Lung microvascular endothelial cell (primary cell): ENCODE measurements at regions not wholly inside any gene's neighbourhood (a gene's known extent, or its start where the extent isn't known, plus 50 kb on each side); places are given as distances from the start of the nearest gene placed in this dataset.

Source experiments
- DNase-seq, 2 donors: peaks; one replicate each; pipeline versions ENCODE4 v3.0.0 to v3.0.0-alpha.2; 2010; ENCODE audit warnings: low read depth in 2 of 2

- no peak for DNase-seq
These were observed 311.0 kb downstream of the GABRB2 start for GRCh38 chr5:161235569-161235968.

DNA sequence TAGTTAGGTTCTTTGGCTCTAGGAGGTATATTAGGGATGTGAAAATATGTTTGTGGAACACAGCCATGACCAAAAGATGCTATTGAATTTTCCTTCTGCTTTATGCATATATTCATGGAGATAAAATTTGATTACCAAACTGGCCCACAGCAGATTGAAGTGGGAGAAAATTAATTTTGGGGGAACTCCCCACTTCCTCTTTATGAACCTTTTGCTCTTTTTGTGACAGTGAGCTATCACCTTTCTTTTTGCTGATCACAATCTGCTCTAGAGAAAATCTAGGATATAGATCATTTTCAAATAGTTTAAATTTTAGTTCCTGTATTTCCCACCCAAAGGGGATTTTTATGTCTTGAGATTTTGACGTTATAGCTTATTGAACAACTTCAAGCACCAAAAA is 313.0 kb downstream of the GABRB2 start:
- no peak for DNase-seq

DNA sequence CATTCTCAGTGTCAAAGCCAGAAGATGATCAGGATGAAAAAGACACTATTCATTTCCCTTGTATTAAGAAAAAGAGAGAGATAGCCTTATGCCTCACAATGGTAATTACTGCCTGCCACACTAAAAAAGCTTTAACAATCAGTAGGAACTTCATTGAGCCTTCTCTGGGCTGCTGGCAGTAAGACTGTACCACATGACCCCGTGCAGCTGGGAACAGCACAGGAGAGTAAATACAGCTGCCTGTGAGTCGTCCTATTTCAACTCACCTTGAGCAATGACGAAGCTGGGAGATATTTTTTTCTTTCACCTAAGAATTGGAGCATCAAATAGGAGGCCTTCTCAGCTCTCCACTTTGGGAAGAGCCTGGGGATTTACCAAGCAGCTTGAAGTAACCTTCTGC is 316.3 kb downstream of the GABRB2 start:
- DNase-seq: no peak

GRCh38 chr5:161219816-161220215 is 326.7 kb downstream of the GABRB2 start:
- DNase-seq: no peak

- no peak for DNase-seq
These were observed 329.6 kb downstream of the GABRB2 start for GRCh38 chr5:161216877-161217276.

DNA sequence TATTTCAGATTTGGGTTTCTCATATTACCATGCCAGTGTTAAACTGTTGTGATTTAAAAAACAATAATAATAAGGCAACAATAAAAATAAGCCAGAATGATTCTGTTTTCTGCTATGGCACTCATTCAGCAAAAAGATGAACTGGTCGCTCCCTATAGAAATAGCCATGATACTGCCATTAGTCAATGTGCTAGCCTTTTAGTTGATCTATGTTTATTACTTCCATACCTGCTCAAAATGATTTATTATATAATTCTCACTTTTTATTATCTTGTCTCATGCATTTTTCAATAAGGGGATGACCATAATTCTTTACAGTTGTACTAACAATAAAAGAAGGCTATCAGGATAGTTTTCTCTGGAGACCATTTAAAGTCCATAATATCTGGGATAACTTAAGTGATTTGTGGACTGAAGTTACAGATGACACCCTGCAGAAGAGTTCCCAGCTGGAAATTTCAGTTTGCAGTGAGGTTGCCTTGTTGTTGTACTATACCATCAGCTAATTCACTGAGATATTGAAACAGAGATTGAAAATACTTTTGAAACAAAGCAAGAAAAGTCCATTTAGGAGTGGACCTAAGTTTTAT is 334.3 kb downstream of the GABRB2 start:
- no peak for DNase-seq

- no peak for DNase-seq
These were observed 345.0 kb downstream of the GABRB2 start for GRCh38 chr5:161201558-161201957.

DNA sequence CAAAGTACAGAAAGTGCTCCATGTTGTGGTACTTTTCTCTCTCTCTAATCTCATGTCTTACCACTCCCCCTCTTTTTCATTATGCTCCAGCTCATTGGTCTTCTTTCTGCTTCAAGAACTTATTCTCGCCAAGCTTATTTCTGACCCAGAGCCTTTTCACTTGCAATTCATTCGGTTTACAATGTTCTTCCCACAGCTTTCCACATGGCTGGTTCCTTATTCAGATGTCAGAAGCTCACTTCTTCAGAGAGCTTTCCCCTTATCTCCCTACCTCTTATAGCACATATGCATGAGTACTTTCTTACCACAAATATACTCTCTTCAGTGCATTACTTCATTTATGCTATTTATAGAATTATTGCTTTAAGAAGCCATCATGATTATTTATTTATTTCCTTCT is 338.8 kb upstream of the ATP10B start:
- DNase-seq: no peak

GRCh38 chr5:161190086-161190485 is 338.1 kb upstream of the ATP10B start:
- DNase-seq: no peak

- no peak for DNase-seq
These were observed 337.4 kb upstream of the ATP10B start for GRCh38 chr5:161189452-161189851.

- no peak for DNase-seq
These were observed 331.5 kb upstream of the ATP10B start for GRCh38 chr5:161183559-161183958.

- no peak for DNase-seq
These were observed 324.2 kb upstream of the ATP10B start for GRCh38 chr5:161176221-161176620.

GRCh38 chr5:161169776-161170175 is 317.8 kb upstream of the ATP10B start:
- no peak for DNase-seq

- DNase-seq: no peak
These were observed 315.2 kb upstream of the ATP10B start for GRCh38 chr5:161167016-161167767.

GRCh38 chr5:161165998-161166660 is 314.1 kb upstream of the ATP10B start:
- DNase-seq: no peak

GRCh38 chr5:161157925-161158324 is 305.9 kb upstream of the ATP10B start:
- DNase-seq: no peak

- no peak for DNase-seq
These were observed 303.4 kb upstream of the ATP10B start for GRCh38 chr5:161155451-161155850.

GRCh38 chr5:161152415-161152940 is 300.5 kb upstream of the ATP10B start:
- no peak for DNase-seq

DNA sequence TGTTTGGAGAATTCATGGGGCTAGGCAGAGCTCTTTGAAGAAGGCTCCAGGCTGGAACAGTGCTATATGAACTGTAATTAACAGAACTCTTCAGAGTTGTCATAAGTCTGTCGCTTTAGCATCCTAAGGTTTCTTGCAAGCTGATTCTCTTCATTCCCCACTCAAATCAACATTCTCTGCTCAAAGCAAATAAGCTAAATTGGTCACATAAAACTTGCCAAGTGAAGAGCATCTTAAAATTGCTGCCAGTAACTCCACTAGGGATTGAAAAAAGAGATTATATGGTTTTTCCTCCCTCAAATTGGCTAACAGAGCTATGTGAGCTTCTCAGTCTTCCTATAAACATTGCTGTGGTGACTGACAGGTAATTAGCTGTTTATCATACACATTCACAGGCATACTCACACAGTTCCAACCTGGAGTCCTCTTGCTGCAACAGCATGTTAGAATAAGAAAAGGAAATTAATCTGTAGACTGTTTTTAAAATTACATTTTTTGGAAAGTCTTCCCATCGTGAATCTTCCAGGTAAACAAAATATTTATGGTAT is 298.5 kb upstream of the ATP10B start:
- no peak for DNase-seq

- DNase-seq: no peak
These were observed 297.1 kb upstream of the ATP10B start for GRCh38 chr5:161149078-161149477.

DNA sequence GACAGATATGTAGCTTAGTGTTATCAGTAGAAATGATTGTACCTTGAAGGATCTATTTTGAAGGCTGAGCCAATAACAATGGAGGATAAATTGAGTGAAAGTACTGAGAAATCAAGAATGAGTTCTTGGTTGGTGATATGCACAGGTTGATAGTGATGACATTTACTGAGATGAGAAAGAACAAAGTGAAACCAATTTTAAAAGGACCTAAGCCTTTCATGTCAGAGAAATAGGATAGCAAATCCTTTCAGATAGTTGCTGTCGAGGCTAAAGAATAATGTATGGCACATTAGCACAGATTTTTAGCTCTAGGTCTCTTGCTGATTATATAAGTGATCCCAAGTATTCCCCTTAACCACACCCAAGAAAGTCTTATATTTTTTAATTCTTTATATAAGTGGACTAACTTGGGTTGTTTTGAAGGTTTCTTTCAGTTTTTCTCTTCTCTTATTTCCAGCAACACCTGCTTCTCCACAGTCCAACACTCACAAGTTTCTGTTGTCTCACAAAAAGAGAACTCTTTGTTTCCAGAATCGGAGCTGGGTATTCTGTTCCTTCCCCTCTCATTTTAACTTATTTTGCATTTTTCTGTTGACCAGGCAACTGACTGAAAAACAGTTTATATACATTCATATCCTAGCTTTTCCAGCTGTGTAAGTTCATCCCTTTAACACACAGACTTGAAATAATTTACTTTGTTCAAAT is 286.9 kb upstream of the ATP10B start:
- no peak for DNase-seq

- no peak for DNase-seq
These were observed 282.9 kb upstream of the ATP10B start for GRCh38 chr5:161134956-161135355.
